ENCODE measurements at regions not wholly inside any gene's neighbourhood (a gene's known extent, or its start where the extent isn't known, plus 50 kb on each side); places are given as distances from the start of the nearest gene placed in this dataset.

- TF ChIP-seq CTCF (conservative IDR thresholded peaks at IDR 0.05): no peak
- TF ChIP-seq EZH2 (IDR thresholded peaks at IDR 0.05; ENCODE audit: low read depth): no peak
- Histone ChIP-seq H3K27me3 (ENCODE audit: insufficient read depth, low read depth) (peaks cover 21% of the 10 kb centered on the region; the same call in 1 of the 2 replicates), H2AFZ (no peak overlapping the region), H3K4me2 (no peak overlapping the region), H3K4me3 (no peak overlapping the region), H3K27ac (no peak overlapping the region), H3K9me3 (ENCODE audit: insufficient read depth, low read depth) (no peaks in the 10 kb centered on the region), H3K79me2 (ENCODE audit: low read depth) (no peaks in the 10 kb centered on the region), H3K4me1 (replicated peaks; ENCODE audit: insufficient read depth) (peaks cover 8% of the 10 kb centered on the region; the same call in 1 of the 2 replicates), H3K9me2 (ENCODE audit: insufficient read depth) (no peaks in the 10 kb centered on the region), H3F3A (ENCODE audit: insufficient read depth, low read depth) (no peaks in the 10 kb centered on the region), H4K20me1 (ENCODE audit: insufficient read depth) (no peaks in the 10 kb centered on the region), H3K36me3 (ENCODE audit: low read depth) (no peaks in the 10 kb centered on the region)
- intact Hi-C loops (cut with micrococcal nuclease; ENCODE audit: unreplicated experiment): no loop called here
- CTCF ChIA-PET: no interaction called here
- no peak for DNase-seq
- POLR2A ChIA-PET (ENCODE audit: unreplicated experiment): no interaction called here
- no TSS peak for BruUV-seq (replicated peaks)
Observed at GRCh38 chr2:129189617-129190319, 789.7 kb upstream of the RAB6C start.

- TF ChIP-seq CTCF (conservative IDR thresholded peaks at IDR 0.05): no peak
- no peak for TF ChIP-seq EZH2 (IDR thresholded peaks at IDR 0.05; ENCODE audit: low read depth)
- H3K9me2 ChIP-seq (ENCODE audit: insufficient read depth): no peaks in the 10 kb centered on the region
- no peak overlapping the region for H3K4me3 ChIP-seq
- intact Hi-C loops (cut with micrococcal nuclease; ENCODE audit: unreplicated experiment): no loop called here
- DNase-seq: no peak
- no peaks in the 10 kb centered on the region for H3K36me3 ChIP-seq (ENCODE audit: low read depth)
- no peaks in the 10 kb centered on the region for H3K79me2 ChIP-seq (ENCODE audit: low read depth)
- H3F3A ChIP-seq (ENCODE audit: insufficient read depth, low read depth): no peaks in the 10 kb centered on the region
- no peak overlapping the region for H2AFZ ChIP-seq
- H3K27ac ChIP-seq: no peak overlapping the region
- H3K4me2 ChIP-seq: no peak overlapping the region
- CTCF ChIA-PET: no interaction called here
- H3K4me1 ChIP-seq (replicated peaks; ENCODE audit: insufficient read depth): peaks cover 8% of the 10 kb centered on the region; the same call in 1 of the 2 replicates
- POLR2A ChIA-PET (ENCODE audit: unreplicated experiment): no interaction called here
- H4K20me1 ChIP-seq (ENCODE audit: insufficient read depth): no peaks in the 10 kb centered on the region
- H3K9me3 ChIP-seq (ENCODE audit: insufficient read depth, low read depth): no peaks in the 10 kb centered on the region
- BruUV-seq (replicated peaks): no TSS peak
- peaks cover 21% of the 10 kb centered on the region; the same call in 1 of the 2 replicates for H3K27me3 ChIP-seq (ENCODE audit: insufficient read depth, low read depth)
Observed at GRCh38 chr2:129190494-129190893, 789.0 kb upstream of the RAB6C start.

- Histone ChIP-seq H3K9me2 (ENCODE audit: insufficient read depth) (no peaks in the 10 kb centered on the region), H3K9me3 (ENCODE audit: insufficient read depth, low read depth) (no peaks in the 10 kb centered on the region), H3K4me2 (no peak overlapping the region), H3K27me3 (ENCODE audit: insufficient read depth, low read depth) (peaks cover 19% of the 10 kb centered on the region; the same call in 1 of the 2 replicates), H3K4me3 (no peak overlapping the region), H3F3A (ENCODE audit: insufficient read depth, low read depth) (no peaks in the 10 kb centered on the region), H3K27ac (no peak overlapping the region), H3K36me3 (ENCODE audit: low read depth) (no peaks in the 10 kb centered on the region), H4K20me1 (ENCODE audit: insufficient read depth) (no peaks in the 10 kb centered on the region), H3K79me2 (ENCODE audit: low read depth) (no peaks in the 10 kb centered on the region), H2AFZ (no peak overlapping the region), H3K4me1 (replicated peaks; ENCODE audit: insufficient read depth) (peaks cover 8% of the 10 kb centered on the region; the same call in 1 of the 2 replicates)
- intact Hi-C loops (cut with micrococcal nuclease; ENCODE audit: unreplicated experiment): no loop called here
- BruUV-seq (replicated peaks): no TSS peak
- peak; percentile 17 to 74 for DNase-seq
- ChIA-PET CTCF (no interaction called here), POLR2A (ENCODE audit: unreplicated experiment) (no interaction called here)
- TF ChIP-seq CTCF (conservative IDR thresholded peaks at IDR 0.05) (no peak), EZH2 (IDR thresholded peaks at IDR 0.05; ENCODE audit: low read depth) (no peak)
Observed at GRCh38 chr2:129191530-129191929, 787.9 kb upstream of the RAB6C start.
